ENCODE measurements at regions not wholly inside any gene's neighbourhood (a gene's known extent, or its start where the extent isn't known, plus 50 kb on each side); places are given as distances from the start of the nearest gene placed in this dataset.
"Not testable (repeated sequence)": the region's sequence is repeated elsewhere in the genome, so short reads cannot be mapped to it uniquely, and the experiment has no call there.

- Histone ChIP-seq H3K9me3 (no peaks in the 10 kb centered on the region), H3K4me3 (no peak overlapping the region), H3K4me1 (no peaks in the 10 kb centered on the region), H3K4me2 (no peak overlapping the region), H3K27ac (no peak overlapping the region)
- ChIA-PET CTCF (no interaction called here), POLR2A (no interaction called here)
- DNase-seq (ENCODE audit: low read depth in 1 of 2, low spot score in 1 of 2) (no peak), ATAC-seq (no peak), FAIRE-seq (no peak)
- TF ChIP-seq RARB (CRISPR knock-in tag; IDR thresholded peaks at IDR 0.05) = no peak
- TF ChIP-seq NFE2L2 (conservative IDR thresholded peaks at IDR 0.05; ENCODE audit: low read length) = no peak
- TF ChIP-seq HES2 (IDR thresholded peaks at IDR 0.05) = no peak
- no peak for TF ChIP-seq JUN (IDR thresholded peaks at IDR 0.05)
- TF ChIP-seq CEBPB (IDR thresholded peaks at IDR 0.05) = no peak
- TF ChIP-seq RFX5 (IDR thresholded peaks at IDR 0.05) = no peak
- TF ChIP-seq POLR2A (IDR thresholded peaks at IDR 0.05; ENCODE audit: low read length) = no peak
- no peak for TF ChIP-seq JUNB (IDR thresholded peaks at IDR 0.05)
- TF ChIP-seq EP300 (IDR thresholded peaks at IDR 0.05) = no peak
- TF ChIP-seq HOXB13 (CRISPR knock-in tag; IDR thresholded peaks at IDR 0.05; ENCODE audit: low read depth) = no peak
- TF ChIP-seq KDM5A (IDR thresholded peaks at IDR 0.05) = no peak
- TF ChIP-seq TFCP2L1 (CRISPR knock-in tag; IDR thresholded peaks at IDR 0.05) = no peak
- no peak for TF ChIP-seq SREBF2 (IDR thresholded peaks at IDR 0.05)
- TF ChIP-seq NR3C1 (IDR thresholded peaks at IDR 0.05) = no peak
- no peak for TF ChIP-seq PHF8 (IDR thresholded peaks at IDR 0.05; ENCODE audit: borderline replicate concordance, low read depth)
- no peak for TF ChIP-seq KDM1A (IDR thresholded peaks at IDR 0.05; ENCODE audit: low read depth)
- TF ChIP-seq HEYL (CRISPR knock-in tag; IDR thresholded peaks at IDR 0.05) = no peak
- WGBS (ENCODE audit: missing lambda C conversion rate) = 80% methylated on average over 1 of the region's 1 CpG
Measured at GRCh38 chr13:88026241-88026640, 355.1 kb downstream of the SLITRK5 start.

- FAIRE-seq = no peak
- TF ChIP-seq ESRRA (IDR thresholded peaks at IDR 0.05; ENCODE audit: borderline replicate concordance, low read length) (no peak), ZNF302 (CRISPR knock-in tag; IDR thresholded peaks at IDR 0.05) (no peak), ATOH8 (CRISPR knock-in tag; IDR thresholded peaks at IDR 0.05; ENCODE audit: low read depth) (no peak), CTCF (IDR thresholded peaks at IDR 0.05) (no peak), CBX2 (IDR thresholded peaks at IDR 0.05; ENCODE audit: borderline replicate concordance, low read depth) (no peak), MAFK (IDR thresholded peaks at IDR 0.05; ENCODE audit: partially characterized antibody) (no peak), CEBPB (IDR thresholded peaks at IDR 0.05) (no peak), RCOR1 (IDR thresholded peaks at IDR 0.05; ENCODE audit: low read depth, low read length) (no peak)
- CTCF ChIA-PET = no interaction called here
- Histone ChIP-seq H3K4me1 (no peaks in the 10 kb centered on the region), H3K4me2 (no peak overlapping the region), H3K27ac (no peak overlapping the region), H3K4me3 (no peak overlapping the region), H3K9me3 (no peaks in the 10 kb centered on the region)
- POLR2A ChIA-PET = no interaction called here
- no peak for DNase-seq (ENCODE audit: low read depth in 1 of 2, low spot score in 1 of 2)
- ATAC-seq = no peak
Measured at GRCh38 chr13:88031980-88032559, 360.9 kb downstream of the SLITRK5 start.

GRCh38 chr13:88036205-88036604 lies 365.0 kb downstream of the SLITRK5 start:
- H3K4me3 ChIP-seq; H3K4me2 ChIP-seq; FAIRE-seq; H3K9me3 ChIP-seq; ATAC-seq; CTCF ChIA-PET; DNase-seq (ENCODE audit: low read depth in 1 of 2, low spot score in 1 of 2); POLR2A ChIA-PET; H3K27ac ChIP-seq; H3K4me1 ChIP-seq: not testable (repeated sequence)
- 54% methylated on average over 8 of the region's 8 CpGs for WGBS (ENCODE audit: missing lambda C conversion rate)
